GM21825 (cell line): ENCODE measurements at regions not wholly inside any gene's neighbourhood (a gene's known extent, or its start where the extent isn't known, plus 50 kb on each side); places are given as distances from the start of the nearest gene placed in this dataset.
"Not testable (repeated sequence)": the region's sequence is repeated elsewhere in the genome, so short reads cannot be mapped to it uniquely, and the experiment has no call there.

Experiments used
- ATAC-seq: cut with Tn5 transposase; IDR thresholded peaks from one replicate; pipeline ENCODE4 v1.9.1; 2021; ENCODE audit warnings: mild to moderate bottlenecking, moderate library complexity; ENCODE audit not compliant: unreplicated experiment

- no peak for ATAC-seq
These were observed 412.5 kb downstream of the SOX2 start for GRCh38 chr3:182124187-182124586.

GRCh38 chr3:182124716-182125115 lies 413.0 kb downstream of the SOX2 start:
- ATAC-seq = no peak

- ATAC-seq = no peak
These were observed 418.0 kb downstream of the SOX2 start for GRCh38 chr3:182129740-182130139.

- ATAC-seq = no peak
These were observed 422.0 kb downstream of the SOX2 start for GRCh38 chr3:182133752-182134151.

- ATAC-seq = no peak
These were observed 423.3 kb downstream of the SOX2 start for GRCh38 chr3:182135056-182135455.

GRCh38 chr3:182136008-182136910 lies 424.5 kb downstream of the SOX2 start:
- ATAC-seq = no peak

- ATAC-seq = no peak
These were observed 426.7 kb downstream of the SOX2 start for GRCh38 chr3:182138393-182138792.

GRCh38 chr3:182139627-182140357 lies 428.1 kb downstream of the SOX2 start:
- ATAC-seq = no peak

GRCh38 chr3:182142928-182143327 lies 431.2 kb downstream of the SOX2 start:
- ATAC-seq = no peak

GRCh38 chr3:182143903-182144302 lies 432.2 kb downstream of the SOX2 start:
- no peak for ATAC-seq

GRCh38 chr3:182148360-182148759 lies 436.6 kb downstream of the SOX2 start:
- ATAC-seq = no peak

GRCh38 chr3:182149594-182149993 lies 437.9 kb downstream of the SOX2 start:
- no peak for ATAC-seq

GRCh38 chr3:182156326-182156725 lies 444.6 kb downstream of the SOX2 start:
- not testable (repeated sequence) for ATAC-seq

- ATAC-seq = no peak
These were observed 453.5 kb downstream of the SOX2 start for GRCh38 chr3:182165234-182165633.

GRCh38 chr3:182172534-182172933 lies 460.8 kb downstream of the SOX2 start:
- no peak for ATAC-seq

GRCh38 chr3:182178488-182179200 lies 466.9 kb downstream of the SOX2 start:
- ATAC-seq = no peak

GRCh38 chr3:182179631-182180030 lies 467.9 kb downstream of the SOX2 start:
- ATAC-seq = no peak

GRCh38 chr3:182180654-182181385 lies 469.1 kb downstream of the SOX2 start:
- ATAC-seq = no peak

GRCh38 chr3:182182531-182182968 lies 470.8 kb downstream of the SOX2 start:
- ATAC-seq = peak; percentile 64

- ATAC-seq = no peak
These were observed 472.1 kb downstream of the SOX2 start for GRCh38 chr3:182183716-182184430.
